ENCODE measurements at regions not wholly inside any gene's neighbourhood (a gene's known extent, or its start where the extent isn't known, plus 50 kb on each side); places are given as distances from the start of the nearest gene placed in this dataset.
"Not testable (repeated sequence)": the region's sequence is repeated elsewhere in the genome, so short reads cannot be mapped to it uniquely, and the experiment has no call there.

DNA sequence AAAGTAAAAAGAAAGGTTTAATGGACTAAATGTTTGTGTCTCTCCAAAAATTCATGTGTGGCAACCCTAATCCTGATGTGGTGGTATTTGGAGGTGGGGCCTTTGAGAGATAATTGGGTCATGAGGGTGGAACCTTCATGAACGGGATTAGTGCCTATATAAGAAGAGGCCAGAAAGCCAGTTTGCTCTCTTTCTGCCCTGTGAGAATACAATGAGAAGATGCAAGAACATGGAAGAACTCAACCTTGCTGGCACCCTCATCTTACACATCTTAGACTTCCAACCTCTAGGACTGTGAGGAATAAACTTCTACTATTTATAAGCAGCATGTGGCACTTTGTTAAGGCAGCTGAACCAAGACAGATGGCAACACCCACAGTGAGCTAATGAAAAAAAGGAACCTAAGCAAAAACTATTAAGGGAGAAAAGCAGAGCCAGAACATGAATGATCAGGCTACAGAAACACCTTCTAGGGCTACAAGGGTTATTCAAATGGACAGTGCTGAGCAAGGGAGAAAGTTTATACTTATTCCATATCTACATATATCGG is 159.5 kb downstream of the PLK2 start:
- Histone ChIP-seq H3K4me3 (replicated peaks; ENCODE audit: insufficient read depth, low read length) (no peak overlapping the region), H3K27ac (replicated peaks) (no peak overlapping the region), H3K27me3 (ENCODE audit: insufficient read depth, poor library complexity, severe bottlenecking) (no peaks in the 10 kb centered on the region)
- TF ChIP-seq POLR2AphosphoS5 (IDR thresholded peaks at IDR 0.05; ENCODE audit: low read depth), result no peak
- no peak for TF ChIP-seq GABPA (IDR thresholded peaks at IDR 0.05; ENCODE audit: low read depth)
- TF ChIP-seq SPI1 (IDR thresholded peaks at IDR 0.05; ENCODE audit: borderline replicate concordance, low read depth), result no peak
- TF ChIP-seq, protein P1, sequence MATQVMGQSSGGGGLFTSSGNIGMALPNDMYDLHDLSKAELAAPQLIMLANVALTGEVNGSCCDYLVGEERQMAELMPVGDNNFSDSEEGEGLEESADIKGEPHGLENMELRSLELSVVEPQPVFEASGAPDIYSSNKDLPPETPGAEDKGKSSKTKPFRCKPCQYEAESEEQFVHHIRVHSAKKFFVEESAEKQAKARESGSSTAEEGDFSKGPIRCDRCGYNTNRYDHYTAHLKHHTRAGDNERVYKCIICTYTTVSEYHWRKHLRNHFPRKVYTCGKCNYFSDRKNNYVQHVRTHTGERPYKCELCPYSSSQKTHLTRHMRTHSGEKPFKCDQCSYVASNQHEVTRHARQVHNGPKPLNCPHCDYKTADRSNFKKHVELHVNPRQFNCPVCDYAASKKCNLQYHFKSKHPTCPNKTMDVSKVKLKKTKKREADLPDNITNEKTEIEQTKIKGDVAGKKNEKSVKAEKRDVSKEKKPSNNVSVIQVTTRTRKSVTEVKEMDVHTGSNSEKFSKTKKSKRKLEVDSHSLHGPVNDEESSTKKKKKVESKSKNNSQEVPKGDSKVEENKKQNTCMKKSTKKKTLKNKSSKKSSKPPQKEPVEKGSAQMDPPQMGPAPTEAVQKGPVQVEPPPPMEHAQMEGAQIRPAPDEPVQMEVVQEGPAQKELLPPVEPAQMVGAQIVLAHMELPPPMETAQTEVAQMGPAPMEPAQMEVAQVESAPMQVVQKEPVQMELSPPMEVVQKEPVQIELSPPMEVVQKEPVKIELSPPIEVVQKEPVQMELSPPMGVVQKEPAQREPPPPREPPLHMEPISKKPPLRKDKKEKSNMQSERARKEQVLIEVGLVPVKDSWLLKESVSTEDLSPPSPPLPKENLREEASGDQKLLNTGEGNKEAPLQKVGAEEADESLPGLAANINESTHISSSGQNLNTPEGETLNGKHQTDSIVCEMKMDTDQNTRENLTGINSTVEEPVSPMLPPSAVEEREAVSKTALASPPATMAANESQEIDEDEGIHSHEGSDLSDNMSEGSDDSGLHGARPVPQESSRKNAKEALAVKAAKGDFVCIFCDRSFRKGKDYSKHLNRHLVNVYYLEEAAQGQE (IDR thresholded peaks at IDR 0.05; ENCODE audit: insufficient replicate concordance, low read depth), result no peak
- TF ChIP-seq, protein P2, sequence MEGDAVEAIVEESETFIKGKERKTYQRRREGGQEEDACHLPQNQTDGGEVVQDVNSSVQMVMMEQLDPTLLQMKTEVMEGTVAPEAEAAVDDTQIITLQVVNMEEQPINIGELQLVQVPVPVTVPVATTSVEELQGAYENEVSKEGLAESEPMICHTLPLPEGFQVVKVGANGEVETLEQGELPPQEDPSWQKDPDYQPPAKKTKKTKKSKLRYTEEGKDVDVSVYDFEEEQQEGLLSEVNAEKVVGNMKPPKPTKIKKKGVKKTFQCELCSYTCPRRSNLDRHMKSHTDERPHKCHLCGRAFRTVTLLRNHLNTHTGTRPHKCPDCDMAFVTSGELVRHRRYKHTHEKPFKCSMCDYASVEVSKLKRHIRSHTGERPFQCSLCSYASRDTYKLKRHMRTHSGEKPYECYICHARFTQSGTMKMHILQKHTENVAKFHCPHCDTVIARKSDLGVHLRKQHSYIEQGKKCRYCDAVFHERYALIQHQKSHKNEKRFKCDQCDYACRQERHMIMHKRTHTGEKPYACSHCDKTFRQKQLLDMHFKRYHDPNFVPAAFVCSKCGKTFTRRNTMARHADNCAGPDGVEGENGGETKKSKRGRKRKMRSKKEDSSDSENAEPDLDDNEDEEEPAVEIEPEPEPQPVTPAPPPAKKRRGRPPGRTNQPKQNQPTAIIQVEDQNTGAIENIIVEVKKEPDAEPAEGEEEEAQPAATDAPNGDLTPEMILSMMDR (IDR thresholded peaks at IDR 0.05; ENCODE audit: insufficient read depth, low read length), result no peak
- no peak for DNase-seq (ENCODE audit: low read depth in 1 of 2, low spot score in 1 of 2)

DNA sequence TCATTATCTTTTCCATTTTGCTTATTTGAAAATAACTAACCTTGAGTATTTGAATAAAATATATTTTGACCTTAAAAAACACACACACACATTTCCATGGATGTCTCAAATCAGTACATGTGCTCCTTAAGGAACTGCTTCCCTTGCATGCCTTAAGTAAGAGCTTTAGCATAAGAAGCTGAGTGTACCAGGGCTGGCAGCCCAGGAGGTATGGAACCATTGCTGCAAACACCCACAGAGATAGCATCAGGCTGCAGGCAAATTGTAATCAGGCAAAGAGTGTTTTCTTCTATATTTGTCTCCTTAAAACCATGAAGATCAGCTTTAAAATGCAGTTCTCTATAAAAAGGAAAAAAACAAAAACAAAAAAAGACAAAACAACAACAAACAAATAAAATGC is 160.6 kb downstream of the PLK2 start:
- Histone ChIP-seq H3K27me3 (ENCODE audit: insufficient read depth, poor library complexity, severe bottlenecking) (no peaks in the 10 kb centered on the region), H3K4me3 (replicated peaks; ENCODE audit: insufficient read depth, low read length) (no peak overlapping the region), H3K27ac (replicated peaks) (no peak overlapping the region)

GRCh38 chr5:58294598-58295305 is 165.1 kb downstream of the PLK2 start:
- no peak overlapping the region for H3K4me3 ChIP-seq (replicated peaks; ENCODE audit: insufficient read depth, low read length)
- DNase-seq (ENCODE audit: low read depth in 1 of 2, low spot score in 1 of 2), result no peak
- TF ChIP-seq POLR2AphosphoS5 (IDR thresholded peaks at IDR 0.05; ENCODE audit: low read depth), result no peak
- no peak for TF ChIP-seq SPI1 (IDR thresholded peaks at IDR 0.05; ENCODE audit: borderline replicate concordance, low read depth)
- no peak for TF ChIP-seq GABPA (IDR thresholded peaks at IDR 0.05; ENCODE audit: low read depth)
- TF ChIP-seq, protein P2 (IDR thresholded peaks at IDR 0.05; ENCODE audit: insufficient read depth, low read length), result no peak
- TF ChIP-seq, protein P1 (IDR thresholded peaks at IDR 0.05; ENCODE audit: insufficient replicate concordance, low read depth), result no peak
- H3K27me3 ChIP-seq (ENCODE audit: insufficient read depth, poor library complexity, severe bottlenecking), result no peaks in the 10 kb centered on the region
- no peak overlapping the region for H3K27ac ChIP-seq (replicated peaks)

More for the DNA sequence above, 160.6 kb downstream of the PLK2 start:
- no peak for DNase-seq (ENCODE audit: low read depth in 1 of 2, low spot score in 1 of 2)
- TF ChIP-seq, protein P2 (IDR thresholded peaks at IDR 0.05; ENCODE audit: insufficient read depth, low read length), result no peak
- TF ChIP-seq, protein P1 (IDR thresholded peaks at IDR 0.05; ENCODE audit: insufficient replicate concordance, low read depth), result no peak
- TF ChIP-seq POLR2AphosphoS5 (IDR thresholded peaks at IDR 0.05; ENCODE audit: low read depth) (no peak), SPI1 (IDR thresholded peaks at IDR 0.05; ENCODE audit: borderline replicate concordance, low read depth) (no peak), GABPA (IDR thresholded peaks at IDR 0.05; ENCODE audit: low read depth) (no peak)

DNA sequence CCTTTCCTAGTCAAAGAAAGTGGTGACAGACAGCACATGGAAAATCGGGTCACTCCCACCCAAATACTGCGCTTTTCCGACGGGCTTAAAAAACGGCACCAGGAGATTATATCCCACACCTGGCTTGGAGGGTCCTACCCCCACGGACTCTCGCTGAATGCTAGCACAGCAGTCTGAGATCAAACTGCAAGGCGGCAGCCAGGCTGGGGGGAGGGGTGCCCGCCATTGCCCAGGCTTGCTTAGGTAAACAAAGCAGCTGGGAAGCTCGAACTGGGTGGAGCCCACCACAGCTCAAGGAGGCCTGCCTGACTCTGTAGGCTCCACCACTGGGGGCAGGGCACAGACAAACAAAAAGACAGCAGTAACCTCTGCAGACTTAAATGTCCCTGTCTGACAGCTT is 171.6 kb downstream of the PLK2 start:
- not testable (repeated sequence) for H3K4me3 ChIP-seq (replicated peaks; ENCODE audit: insufficient read depth, low read length); H3K27me3 ChIP-seq (ENCODE audit: insufficient read depth, poor library complexity, severe bottlenecking); DNase-seq (ENCODE audit: low read depth in 1 of 2, low spot score in 1 of 2); H3K27ac ChIP-seq (replicated peaks)
